Stimulated activated CD4-positive, alpha-beta T cell treated with anti-CD3 and anti-CD28 coated beads, Interleukin-1b, Interleukin-23, amount 100 ng/mL, for 24 hours (primary cell): ENCODE measurements at regions not wholly inside any gene's neighbourhood (a gene's known extent, or its start where the extent isn't known, plus 50 kb on each side); places are given as distances from the start of the nearest gene placed in this dataset.

ENCODE experiments used
- DNase-seq, 4 experiments: peaks; one replicate each; pipeline ENCODE4 v3.0.0-alpha.2; 2020; ENCODE audit warnings: low read depth in 4 of 4, low spot score in 1 of 4

- DNase-seq: no peak
Measured at GRCh38 chr6:167672738-167673137, 154.0 kb upstream of the AFDN start.

- no peak for DNase-seq
Measured at GRCh38 chr6:167673946-167674345, 152.8 kb upstream of the AFDN start.

GRCh38 chr6:167674486-167674885 is 152.2 kb upstream of the AFDN start:
- DNase-seq: no peak

GRCh38 chr6:167676000-167676665 is 150.6 kb upstream of the AFDN start:
- DNase-seq: no peak

GRCh38 chr6:167676666-167677421 is 149.9 kb upstream of the AFDN start:
- DNase-seq: no peak

GRCh38 chr6:167677422-167677789 is 149.3 kb upstream of the AFDN start:
- no peak for DNase-seq

GRCh38 chr6:167678102-167679101 is 148.3 kb upstream of the AFDN start:
- DNase-seq: no peak

- no peak for DNase-seq
Measured at GRCh38 chr6:167679122-167679736, 147.5 kb upstream of the AFDN start.

GRCh38 chr6:167679790-167680604 is 146.7 kb upstream of the AFDN start:
- no peak for DNase-seq

- no peak for DNase-seq
Measured at GRCh38 chr6:167680605-167681149, 146.0 kb upstream of the AFDN start.

GRCh38 chr6:167682125-167682524 is 144.6 kb upstream of the AFDN start:
- no peak for DNase-seq

GRCh38 chr6:167682546-167683027 is 144.1 kb upstream of the AFDN start:
- no peak for DNase-seq

GRCh38 chr6:167683028-167683862 is 143.5 kb upstream of the AFDN start:
- DNase-seq: no peak

GRCh38 chr6:167684276-167685104 is 142.2 kb upstream of the AFDN start:
- DNase-seq: no peak

GRCh38 chr6:167685654-167686053 is 141.1 kb upstream of the AFDN start:
- DNase-seq: no peak

GRCh38 chr6:167686204-167686893 is 140.4 kb upstream of the AFDN start:
- DNase-seq: no peak

GRCh38 chr6:167687116-167687725 is 139.5 kb upstream of the AFDN start:
- DNase-seq: no peak
